HG02970 (cell line): ENCODE measurements at regions not wholly inside any gene's neighbourhood (a gene's known extent, or its start where the extent isn't known, plus 50 kb on each side); places are given as distances from the start of the nearest gene placed in this dataset.
"Not testable (repeated sequence)": the region's sequence is repeated elsewhere in the genome, so short reads cannot be mapped to it uniquely, and the experiment has no call there.

ENCODE experiments used
- ATAC-seq: cut with Tn5 transposase; IDR thresholded peaks from one replicate; pipeline ENCODE4 v1.9.1; 2021; ENCODE audit warnings: mild to moderate bottlenecking, moderate library complexity, moderate number of reproducible peaks; ENCODE audit not compliant: unreplicated experiment, low FRiP score

- no peak for ATAC-seq
These were observed 1135.0 kb upstream of the TENM3 start for GRCh38 chr4:181108237-181108636.

- no peak for ATAC-seq
These were observed 1124.0 kb upstream of the TENM3 start for GRCh38 chr4:181119186-181119585.

DNA sequence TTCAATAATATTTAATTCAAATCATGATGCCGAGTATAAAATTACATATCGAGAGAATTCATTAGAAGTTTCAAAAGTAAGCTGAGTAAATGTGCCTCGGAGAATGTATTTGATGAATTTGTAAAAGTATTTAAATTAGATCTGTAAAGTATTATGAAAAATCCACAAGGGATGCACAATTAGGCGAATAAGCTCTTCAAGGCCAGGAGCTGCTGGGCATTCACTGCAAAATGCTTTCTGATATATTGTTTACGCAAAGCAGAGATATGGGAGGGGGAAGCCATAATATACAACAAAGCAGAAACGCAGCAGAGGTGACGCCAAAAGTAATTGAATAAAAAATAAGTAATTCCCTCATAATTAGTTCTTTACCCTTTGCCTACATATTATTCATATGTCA lies 1121.5 kb upstream of the TENM3 start:
- no peak for ATAC-seq

DNA sequence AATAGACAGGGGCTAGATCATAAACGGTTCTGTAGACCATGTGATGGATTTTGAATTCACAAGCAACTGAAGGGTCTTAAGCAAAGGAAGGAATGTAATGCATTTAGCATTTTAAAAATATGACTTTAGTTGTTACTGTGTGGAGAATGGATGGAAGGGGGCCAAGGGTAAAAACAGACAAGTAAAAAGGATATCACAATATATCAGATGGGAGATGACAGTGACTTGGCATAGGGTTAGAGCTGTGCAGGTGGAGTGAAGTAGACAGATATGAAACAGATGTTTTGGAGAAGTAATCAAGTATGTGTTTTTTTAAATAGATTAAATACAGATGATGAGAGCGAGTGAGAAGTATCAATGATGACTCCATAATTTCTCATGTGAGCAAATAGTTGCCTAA lies 1116.0 kb upstream of the TENM3 start:
- ATAC-seq = no peak

DNA sequence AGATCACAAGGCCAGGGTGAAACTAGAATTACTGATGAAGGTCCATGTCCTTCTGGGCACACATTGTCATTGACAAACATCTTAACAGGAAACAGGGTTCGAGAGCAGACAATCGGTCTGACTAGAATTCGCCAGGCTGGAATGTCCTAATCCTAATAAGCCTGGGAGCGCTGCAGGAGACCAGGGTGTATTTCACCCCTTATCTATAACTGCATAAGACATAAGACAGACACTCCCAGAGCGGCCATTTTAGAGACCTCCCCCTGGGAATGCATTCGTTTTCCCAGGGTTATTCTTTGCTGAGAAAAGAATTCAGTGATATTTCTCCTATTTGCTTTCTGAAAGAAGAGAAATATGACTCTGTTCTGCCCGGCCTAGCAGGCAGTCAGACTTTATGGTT lies 1112.9 kb upstream of the TENM3 start:
- ATAC-seq = not testable (repeated sequence)

DNA sequence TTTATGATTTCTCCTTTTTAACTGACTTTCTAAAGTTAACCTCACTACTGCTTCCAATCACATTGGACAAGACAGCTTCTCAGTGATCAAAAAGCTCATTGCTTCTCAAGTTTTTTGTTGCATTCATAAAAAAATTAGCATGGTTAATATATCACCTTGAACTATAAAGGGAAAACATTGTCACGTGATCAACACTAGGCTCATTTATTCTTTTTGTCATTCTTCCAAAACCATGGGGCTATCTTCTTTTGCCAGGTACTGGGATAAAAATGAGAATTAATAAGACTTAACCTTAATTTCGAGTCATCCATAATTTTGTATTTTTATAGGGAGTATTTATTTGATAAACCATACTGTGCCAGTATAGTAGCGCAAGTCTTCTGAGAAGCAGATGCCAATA lies 1105.9 kb upstream of the TENM3 start:
- ATAC-seq = no peak

GRCh38 chr4:181138116-181138515 lies 1105.1 kb upstream of the TENM3 start:
- no peak for ATAC-seq

GRCh38 chr4:181140037-181140603 lies 1103.1 kb upstream of the TENM3 start:
- no peak for ATAC-seq

- ATAC-seq = peak; percentile 86
These were observed 1099.8 kb upstream of the TENM3 start for GRCh38 chr4:181143250-181143854.

GRCh38 chr4:181146051-181146450 lies 1097.2 kb upstream of the TENM3 start:
- ATAC-seq = no peak

GRCh38 chr4:181147416-181147951 lies 1095.7 kb upstream of the TENM3 start:
- ATAC-seq = no peak

DNA sequence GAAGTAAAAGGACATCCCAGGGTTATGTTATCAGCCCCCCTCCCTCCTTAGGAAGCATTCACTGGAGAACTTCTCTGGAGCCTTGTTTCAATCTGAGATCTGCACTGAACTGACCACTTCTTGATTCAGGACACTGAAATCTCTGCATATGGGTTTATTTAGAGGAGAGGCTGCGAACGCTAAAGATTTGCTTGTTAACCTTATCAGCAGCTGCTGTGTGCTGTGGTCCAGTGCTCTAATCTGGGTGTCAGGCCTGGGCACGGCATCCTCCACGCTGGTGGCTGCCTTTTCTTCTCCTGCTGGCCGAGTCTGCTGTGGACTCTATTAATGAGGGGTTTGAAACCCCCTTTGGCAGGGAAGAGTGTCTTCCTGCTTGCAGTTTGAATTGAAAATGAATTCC lies 1094.7 kb upstream of the TENM3 start:
- ATAC-seq = no peak

DNA sequence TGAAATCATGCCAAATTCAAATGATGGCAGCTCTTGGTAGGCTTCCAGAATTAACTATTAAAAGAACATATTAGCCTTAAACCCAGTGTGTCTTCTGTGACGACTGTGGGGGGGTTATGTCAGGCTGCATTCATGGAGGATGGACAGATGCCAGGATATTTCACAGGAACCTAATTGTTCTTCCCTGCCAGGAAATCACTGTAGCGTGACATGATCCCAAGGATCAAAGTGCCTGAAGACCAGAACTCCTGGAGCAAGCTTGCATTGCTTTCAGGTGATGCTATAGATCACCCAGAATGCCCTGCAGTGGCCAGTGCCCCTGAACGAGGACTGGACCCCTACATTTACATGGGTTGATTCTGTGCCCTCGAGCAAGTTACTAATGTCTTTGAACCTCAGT lies 1093.0 kb upstream of the TENM3 start:
- ATAC-seq = no peak

DNA sequence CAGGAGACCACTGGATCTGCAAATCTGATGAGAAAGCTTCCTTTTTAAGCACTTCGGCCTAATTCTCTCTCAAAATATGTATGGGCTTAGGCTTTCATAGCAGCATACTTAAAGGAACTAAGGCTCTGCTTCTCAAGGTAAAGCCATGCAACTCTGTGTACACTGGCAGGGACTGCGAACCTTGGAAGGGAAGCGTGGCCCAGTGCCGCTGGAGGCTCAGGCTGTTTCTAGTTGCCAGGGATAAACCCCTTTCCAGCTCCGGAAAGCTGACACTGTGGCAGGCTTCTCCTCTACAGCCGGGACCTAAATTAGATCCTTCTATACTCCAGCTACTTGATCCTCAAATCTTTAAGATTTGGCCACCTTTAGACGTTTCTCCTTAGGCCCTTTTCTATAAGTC lies 1091.3 kb upstream of the TENM3 start:
- no peak for ATAC-seq

- no peak for ATAC-seq
These were observed 1085.6 kb upstream of the TENM3 start for GRCh38 chr4:181157647-181158046.

- no peak for ATAC-seq
These were observed 1084.2 kb upstream of the TENM3 start for GRCh38 chr4:181158971-181159370.

GRCh38 chr4:181161669-181162068 lies 1081.5 kb upstream of the TENM3 start:
- ATAC-seq = no peak

DNA sequence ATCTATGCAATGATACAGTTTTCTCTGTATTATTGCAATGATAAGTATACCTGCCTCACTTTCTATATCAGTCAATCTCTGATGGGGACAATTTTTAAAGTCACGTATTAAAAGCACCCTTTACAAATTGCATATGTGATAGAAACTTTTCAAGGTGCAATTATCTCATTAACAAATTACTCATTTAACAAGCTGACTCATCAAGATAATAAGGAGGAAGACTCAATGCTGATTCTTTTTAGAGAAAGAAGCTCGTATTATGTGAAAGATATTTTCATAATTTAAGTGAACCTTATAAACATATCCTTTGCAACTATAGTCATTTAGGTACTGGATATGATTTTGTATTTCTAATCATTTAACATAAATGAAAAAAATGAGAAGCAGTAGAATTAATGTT lies 1080.9 kb upstream of the TENM3 start:
- ATAC-seq = no peak

GRCh38 chr4:181162676-181163075 lies 1080.5 kb upstream of the TENM3 start:
- no peak for ATAC-seq

DNA sequence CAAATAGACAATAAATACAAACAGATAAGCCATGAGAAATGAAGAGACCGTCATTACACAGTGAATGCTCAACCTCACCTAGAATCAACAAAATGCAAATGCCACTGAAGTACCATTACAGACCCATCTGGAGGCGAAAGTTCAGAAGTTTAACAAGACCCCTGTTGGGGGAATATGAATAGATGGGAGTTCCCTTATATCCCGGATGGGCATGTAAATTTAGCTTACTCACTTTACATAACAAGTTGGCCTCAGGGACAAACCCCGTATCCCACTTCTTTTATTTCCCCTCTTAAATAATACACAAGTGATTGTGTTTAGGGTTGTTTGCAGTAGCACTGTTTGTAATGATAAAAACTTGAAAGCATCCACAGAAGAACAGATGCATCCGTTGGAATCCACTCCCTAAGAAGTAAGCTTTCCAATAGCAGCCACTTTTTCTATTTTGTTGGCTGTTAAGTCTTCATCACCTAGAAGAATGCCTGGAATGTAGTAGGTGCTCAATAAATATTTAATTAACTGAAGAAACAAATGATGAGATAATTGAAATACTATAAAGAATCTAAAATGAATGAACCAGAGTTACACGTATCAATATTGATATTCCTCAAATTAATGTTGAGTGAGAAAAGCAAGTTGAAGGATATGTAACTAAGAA lies 1076.3 kb upstream of the TENM3 start:
- no peak for ATAC-seq

DNA sequence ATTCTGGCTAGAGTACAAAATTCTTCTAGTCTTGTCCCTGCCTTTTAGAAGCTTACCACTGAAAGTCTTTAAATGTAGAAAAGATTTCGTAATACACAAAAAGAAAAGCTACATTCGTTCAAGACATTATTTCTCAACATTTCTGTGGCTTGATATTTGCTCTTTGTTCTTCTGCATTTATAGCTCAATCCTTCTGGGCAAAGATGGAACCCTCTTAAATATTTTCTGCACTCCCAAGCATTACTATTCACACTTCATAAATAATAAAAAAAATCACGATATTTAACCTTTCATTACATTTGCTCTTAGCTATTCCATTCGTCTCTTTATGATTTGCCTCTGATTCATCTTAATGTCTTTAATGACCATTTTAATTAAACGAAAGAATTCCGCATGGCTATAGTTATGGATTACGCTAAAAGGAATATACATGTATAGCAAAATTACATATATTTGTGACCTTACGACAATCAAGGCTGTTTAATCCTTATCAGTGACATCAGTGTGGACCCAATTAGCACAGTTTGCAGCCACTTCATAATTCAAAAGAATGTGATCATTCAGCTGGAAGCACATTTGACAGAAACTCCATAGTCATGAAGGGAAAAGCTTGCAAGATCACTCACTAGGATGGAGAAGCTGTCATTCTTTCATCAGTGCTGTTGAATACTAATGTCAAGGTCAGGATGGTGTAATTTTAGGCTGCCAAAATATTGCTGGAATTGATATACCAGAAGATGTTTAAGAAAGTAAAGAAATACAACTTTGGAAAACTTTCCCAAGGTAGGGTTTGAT lies 1075.0 kb upstream of the TENM3 start:
- no peak for ATAC-seq
